IMR-90 (cell line): ENCODE measurements at regions not wholly inside any gene's neighbourhood (a gene's known extent, or its start where the extent isn't known, plus 50 kb on each side); places are given as distances from the start of the nearest gene placed in this dataset.

Experiments
- BHLHE40 ChIP-seq: fragments of 150-350 bp; IDR thresholded peaks from 2 replicates; pipeline ENCODE4 v1.6.1; 2016; ENCODE audit warnings: mild to moderate bottlenecking, low read depth, low read length
- CEBPB ChIP-seq: IDR thresholded peaks from 2 replicates; pipeline ENCODE4 v1.6.1; 2012; ENCODE audit warnings: low read depth, low read length, improper control_type of control experiment
- MAZ ChIP-seq: IDR thresholded peaks from 2 replicates; pipeline ENCODE4 v1.6.1; 2012; ENCODE audit warnings: low read depth, mild to moderate bottlenecking, low read length, improper control_type of control experiment, moderate library complexity, borderline replicate concordance
- NFE2L2 ChIP-seq: fragments of 150-350 bp; IDR thresholded peaks from 2 replicates; pipeline ENCODE4 v1.6.1; 2016; ENCODE audit warnings: low read depth, mild to moderate bottlenecking, low read length
- USF2 ChIP-seq: fragments of 150-350 bp; IDR thresholded peaks from 2 replicates; pipeline ENCODE4 v1.6.1; 2017; ENCODE audit warnings: mild to moderate bottlenecking, antibody characterized with exemption, low read length, low read depth
- TF ChIP-seq, protein P1 (sequence below): conservative IDR thresholded peaks from 2 replicates; pipeline ENCODE4 v1.5.1; 2012; ENCODE audit warnings: mild to moderate bottlenecking, low read depth, low read length, improper control_type of control experiment

DNA sequence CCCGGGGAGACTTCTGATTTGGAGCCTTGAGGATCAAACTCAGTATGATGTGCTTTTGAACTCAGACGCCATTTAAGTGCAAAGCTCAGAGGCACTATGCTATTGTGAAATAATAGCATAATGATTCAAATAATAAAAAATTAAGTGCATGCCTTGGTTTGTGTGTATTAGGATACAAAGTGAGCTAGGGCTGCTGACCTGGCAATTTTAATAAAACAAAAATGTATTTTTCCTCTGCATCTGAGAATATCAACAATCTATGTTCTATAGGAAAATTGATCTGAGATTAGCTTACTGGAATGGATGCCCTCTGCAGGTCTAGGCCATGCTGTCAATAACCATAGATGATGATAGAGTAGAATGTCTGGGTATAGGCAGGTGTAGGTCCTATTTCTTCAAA lies 278.8 kb downstream of the DCDC2C start:
- TF ChIP-seq NFE2L2 (no peak), BHLHE40 (no peak), USF2 (no peak), MAZ (no peak), CEBPB (peak; percentile 26; the same call in 1 of the 2 replicates)
- TF ChIP-seq, protein P1, sequence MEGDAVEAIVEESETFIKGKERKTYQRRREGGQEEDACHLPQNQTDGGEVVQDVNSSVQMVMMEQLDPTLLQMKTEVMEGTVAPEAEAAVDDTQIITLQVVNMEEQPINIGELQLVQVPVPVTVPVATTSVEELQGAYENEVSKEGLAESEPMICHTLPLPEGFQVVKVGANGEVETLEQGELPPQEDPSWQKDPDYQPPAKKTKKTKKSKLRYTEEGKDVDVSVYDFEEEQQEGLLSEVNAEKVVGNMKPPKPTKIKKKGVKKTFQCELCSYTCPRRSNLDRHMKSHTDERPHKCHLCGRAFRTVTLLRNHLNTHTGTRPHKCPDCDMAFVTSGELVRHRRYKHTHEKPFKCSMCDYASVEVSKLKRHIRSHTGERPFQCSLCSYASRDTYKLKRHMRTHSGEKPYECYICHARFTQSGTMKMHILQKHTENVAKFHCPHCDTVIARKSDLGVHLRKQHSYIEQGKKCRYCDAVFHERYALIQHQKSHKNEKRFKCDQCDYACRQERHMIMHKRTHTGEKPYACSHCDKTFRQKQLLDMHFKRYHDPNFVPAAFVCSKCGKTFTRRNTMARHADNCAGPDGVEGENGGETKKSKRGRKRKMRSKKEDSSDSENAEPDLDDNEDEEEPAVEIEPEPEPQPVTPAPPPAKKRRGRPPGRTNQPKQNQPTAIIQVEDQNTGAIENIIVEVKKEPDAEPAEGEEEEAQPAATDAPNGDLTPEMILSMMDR, result no peak
